Esophagus squamous epithelium (tissue), 4 donors: ENCODE measurements at regions not wholly inside any gene's neighbourhood (a gene's known extent, or its start where the extent isn't known, plus 50 kb on each side); places are given as distances from the start of the nearest gene placed in this dataset.

Experiments
- CTCF ChIP-seq, 6 experiments: fragments of 450-650 bp in 4 of 6; fragments of 200-600 bp in 2 of 6; sonication (generic) in 2 of 6; IDR thresholded peaks; one replicate each; pipeline ENCODE4 v1.5.1; 2016 to 2019; ENCODE audit warnings: antibody characterized with exemption in 6 of 6, mild to moderate bottlenecking in 4 of 6, moderate library complexity in 4 of 6
- POLR2A ChIP-seq, 4 donors: fragments of 450-650 bp; IDR thresholded peaks; one replicate each; pipeline ENCODE4 v1.6.1; 2017; ENCODE audit warnings: antibody characterized with exemption in 4 of 4, mild to moderate bottlenecking in 4 of 4, moderate library complexity in 3 of 4

GRCh38 chr2:120824246-120824645, 88.6 kb downstream of the GLI2 start:
- no peak for TF ChIP-seq CTCF (IDR thresholded peaks at IDR 0.05)
- no peak for TF ChIP-seq POLR2A (IDR thresholded peaks at IDR 0.05)
